Activated CD8-positive, alpha-beta T cell treated with anti-CD3 and anti-CD28 coated beads for 36 hours (primary cell): ENCODE measurements at regions not wholly inside any gene's neighbourhood (a gene's known extent, or its start where the extent isn't known, plus 50 kb on each side); places are given as distances from the start of the nearest gene placed in this dataset.

Experiments used
- ATAC-seq: fragments of 200-7000 bp; cut with Tn5 transposase; one replicate; pipeline ENCODE4 v1.10.0; 2021; ENCODE audit warnings: mild to moderate bottlenecking, moderate library complexity
- CTCF ChIA-PET: fragments of 350-600 bp; sonication (Branson Sonifier 250); formaldehyde crosslinking; loops from one replicate; lab custom pipeline; 2021; ENCODE audit warnings: antibody characterized with exemption; lab: Charles Lee
- POLR2A ChIA-PET: fragments of 350-600 bp; sonication (Branson Sonifier 250); formaldehyde crosslinking; loops from one replicate; lab custom pipeline; 2021; ENCODE audit warnings: antibody characterized with exemption; lab: Charles Lee
- DNase-seq: peaks from one replicate; pipeline ENCODE4 v3.0.0-alpha.2; 2020
- H3K27ac Mint-ChIP-seq: one replicate; pipeline ENCODE4 v1.8.0; 2021; ENCODE audit warnings: mild to moderate bottlenecking, mixed read lengths
- H3K27me3 Mint-ChIP-seq: one replicate; pipeline ENCODE4 v1.8.0; 2021; ENCODE audit warnings: mixed read lengths
- H3K36me3 Mint-ChIP-seq: one replicate; pipeline ENCODE4 v1.8.0; 2021; ENCODE audit warnings: low read depth, mixed read lengths
- H3K4me1 Mint-ChIP-seq: one replicate; pipeline ENCODE4 v1.8.0; 2021; ENCODE audit warnings: low read depth, mixed read lengths
- H3K4me3 Mint-ChIP-seq: one replicate; pipeline ENCODE4 v1.8.0; 2021; ENCODE audit warnings: mild to moderate bottlenecking, moderate library complexity, mixed read lengths
- H3K9me3 Mint-ChIP-seq: one replicate; pipeline ENCODE4 v1.8.0; 2021; ENCODE audit warnings: mixed read lengths
- CTCF ChIP-seq: fragments of 200-600 bp; IDR thresholded peaks from one replicate; pipeline ENCODE4 v1.8.0; 2022; ENCODE audit warnings: antibody characterized with exemption, mild to moderate bottlenecking
- intact Hi-C: fragments of 100-400 bp; cut with micrococcal nuclease; formaldehyde crosslinking; loops from one replicate; pipeline ENCODE4 v1.10.0; 2022

- intact Hi-C loops, result no loop called here
- no peaks in the 10 kb centered on the region for H3K27me3 Mint-ChIP-seq
- TF ChIP-seq CTCF, result no peak
- H3K27ac Mint-ChIP-seq, result no peak overlapping the region
- H3K4me1 Mint-ChIP-seq, result peaks cover 4% of the 10 kb centered on the region
- H3K4me3 Mint-ChIP-seq, result no peak overlapping the region
- POLR2A ChIA-PET, result no interaction called here
- CTCF ChIA-PET, result no interaction called here
- no peak for ATAC-seq
- no peaks in the 10 kb centered on the region for H3K9me3 Mint-ChIP-seq
- no peak for DNase-seq
- no peaks in the 10 kb centered on the region for H3K36me3 Mint-ChIP-seq
These were observed 140.2 kb upstream of the COPS8 start for GRCh38 chr2:236945431-236946016.

GRCh38 chr2:236946871-236947270, 138.8 kb upstream of the COPS8 start:
- no peaks in the 10 kb centered on the region for H3K27me3 Mint-ChIP-seq
- peaks cover 8% of the 10 kb centered on the region for H3K9me3 Mint-ChIP-seq
- CTCF ChIA-PET, result no interaction called here
- intact Hi-C loops, result no loop called here
- no peak for TF ChIP-seq CTCF
- POLR2A ChIA-PET, result interaction anchor here (0.8 kb wide), 1 partner anchor 10 kb away, joined by 3 read pairs; no protein-coding TSS in a partner anchor
- H3K4me1 Mint-ChIP-seq, result peaks cover 4% of the 10 kb centered on the region
- no peak overlapping the region for H3K4me3 Mint-ChIP-seq
- no peaks in the 10 kb centered on the region for H3K36me3 Mint-ChIP-seq
- DNase-seq (no peak), ATAC-seq (no peak)
- H3K27ac Mint-ChIP-seq, result no peak overlapping the region

- H3K27me3 Mint-ChIP-seq, result no peaks in the 10 kb centered on the region
- POLR2A ChIA-PET, result interaction anchor here (0.8 kb wide), 1 partner anchor 9 kb away, joined by 3 read pairs; no protein-coding TSS in a partner anchor
- no peak for TF ChIP-seq CTCF
- CTCF ChIA-PET, result no interaction called here
- DNase-seq, result no peak
- peaks cover 4% of the 10 kb centered on the region for H3K4me1 Mint-ChIP-seq
- H3K9me3 Mint-ChIP-seq, result peaks cover 10% of the 10 kb centered on the region
- H3K4me3 Mint-ChIP-seq, result no peak overlapping the region
- no peak for ATAC-seq
- H3K36me3 Mint-ChIP-seq, result no peaks in the 10 kb centered on the region
- intact Hi-C loops, result no loop called here
- H3K27ac Mint-ChIP-seq, result no peak overlapping the region
These were observed 138.4 kb upstream of the COPS8 start for GRCh38 chr2:236947294-236947693.

GRCh38 chr2:236947896-236948295, 137.8 kb upstream of the COPS8 start:
- CTCF ChIA-PET, result no interaction called here
- no peaks in the 10 kb centered on the region for H3K36me3 Mint-ChIP-seq
- ATAC-seq (no peak), DNase-seq (no peak)
- H3K4me1 Mint-ChIP-seq, result peaks cover 3% of the 10 kb centered on the region
- no peak for TF ChIP-seq CTCF
- intact Hi-C loops, result no loop called here
- POLR2A ChIA-PET, result interaction anchor here (0.8 kb wide), 1 partner anchor 8 kb away, joined by 3 read pairs; no protein-coding TSS in a partner anchor
- H3K27ac Mint-ChIP-seq, result no peak overlapping the region
- H3K9me3 Mint-ChIP-seq, result peaks cover 10% of the 10 kb centered on the region
- no peaks in the 10 kb centered on the region for H3K27me3 Mint-ChIP-seq
- no peak overlapping the region for H3K4me3 Mint-ChIP-seq

GRCh38 chr2:236949089-236949905, 136.4 kb upstream of the COPS8 start:
- CTCF ChIA-PET, result no interaction called here
- no peaks in the 10 kb centered on the region for H3K4me1 Mint-ChIP-seq

More at GRCh38 chr2:236949089-236949905, 136.4 kb upstream of the COPS8 start:
- intact Hi-C loops, result no loop called here
- POLR2A ChIA-PET, result no interaction called here
- Mint-ChIP-seq H3K9me3 (peaks cover 10% of the 10 kb centered on the region), H3K4me3 (no peak overlapping the region), H3K36me3 (no peaks in the 10 kb centered on the region), H3K27me3 (no peaks in the 10 kb centered on the region), H3K27ac (no peak overlapping the region)
- DNase-seq (no peak), ATAC-seq (no peak)
- TF ChIP-seq CTCF, result no peak
